Endodermal cell (in vitro differentiated cells): ENCODE measurements at regions not wholly inside any gene's neighbourhood (a gene's known extent, or its start where the extent isn't known, plus 50 kb on each side); places are given as distances from the start of the nearest gene placed in this dataset.
"Not testable (repeated sequence)": the region's sequence is repeated elsewhere in the genome, so short reads cannot be mapped to it uniquely, and the experiment has no call there.

Source experiments
- DNase-seq: peaks from one replicate; pipeline ENCODE4 v3.0.0-alpha.2; 2017
- H3K27ac ChIP-seq: 2 replicates; pipeline ENCODE4 v1.5.1; 2013; ENCODE audit warnings: mild to moderate bottlenecking, low read depth, low read length, moderate library complexity
- H3K27me3 ChIP-seq: 2 replicates; pipeline ENCODE4 v1.6.1; 2013; ENCODE audit warnings: mild to moderate bottlenecking, low read length, moderate library complexity; ENCODE audit not compliant: insufficient read depth, control insufficient read depth, poor library complexity, severe bottlenecking
- H3K36me3 ChIP-seq: 2 replicates; pipeline ENCODE4 v1.7.0; 2013; ENCODE audit warnings: mild to moderate bottlenecking, low read length, moderate library complexity; ENCODE audit not compliant: control insufficient read depth, insufficient read depth
- H3K4me1 ChIP-seq: one replicate; pipeline ENCODE4 v1.7.0; 2013; ENCODE audit warnings: low read length; ENCODE audit not compliant: control insufficient read depth, insufficient read depth
- H3K4me3 ChIP-seq: 2 replicates; pipeline ENCODE4 v1.5.1; 2013; ENCODE audit warnings: mild to moderate bottlenecking, low read length, moderate library complexity
- H3K9ac ChIP-seq: 2 replicates; pipeline ENCODE4 v1.6.1; 2013; ENCODE audit warnings: mild to moderate bottlenecking, low read length, moderate library complexity; ENCODE audit not compliant: poor library complexity, severe bottlenecking; ENCODE audit errors: extremely low read depth
- H3K9me3 ChIP-seq: 2 replicates; pipeline ENCODE4 v1.6.1; 2013; ENCODE audit warnings: mild to moderate bottlenecking, low read length, moderate library complexity; ENCODE audit not compliant: control insufficient read depth
- H3K27ac Mint-ChIP-seq: 2 replicates; pipeline ENCODE4 v1.8.0; 2020; ENCODE audit warnings: mixed read lengths
- H3K27me3 Mint-ChIP-seq: 2 replicates; pipeline ENCODE4 v1.8.0; 2021; ENCODE audit warnings: mild to moderate bottlenecking, mixed read lengths; ENCODE audit not compliant: insufficient read depth
- H3K36me3 Mint-ChIP-seq: 2 replicates; pipeline ENCODE4 v1.8.0; 2020; ENCODE audit warnings: low read depth, mixed read lengths
- H3K4me1 Mint-ChIP-seq: 2 replicates; pipeline ENCODE4 v1.8.0; 2020; ENCODE audit warnings: mixed read lengths
- H3K4me3 Mint-ChIP-seq: 2 replicates; pipeline ENCODE4 v1.8.0; 2020; ENCODE audit warnings: mild to moderate bottlenecking, moderate library complexity, mixed read lengths
- H3K9me3 Mint-ChIP-seq: 2 replicates; pipeline ENCODE4 v1.8.0; 2020; ENCODE audit warnings: mild to moderate bottlenecking, mixed read lengths
- WGBS, 2 experiments: methylation state at CpG; one replicate each; pipeline versions ENCODE4 v1.1.5 to v1.1.7; 2013; ENCODE audit warnings: missing lambda C conversion rate in 2 of 2, mixed read lengths in 1 of 2; ENCODE audit not compliant: insufficient coverage in 1 of 2, insufficient read length in 1 of 2; 5-methylcytosine and 5-hydroxymethylcytosine counted together
- TF ChIP-seq, protein P1 (sequence below): fragments of 200-600 bp; sonication (generic); conservative IDR thresholded peaks from 2 replicates; pipeline ENCODE4 v1.5.0; 2021; ENCODE audit warnings: antibody characterized with exemption, mild to moderate bottlenecking

DNA sequence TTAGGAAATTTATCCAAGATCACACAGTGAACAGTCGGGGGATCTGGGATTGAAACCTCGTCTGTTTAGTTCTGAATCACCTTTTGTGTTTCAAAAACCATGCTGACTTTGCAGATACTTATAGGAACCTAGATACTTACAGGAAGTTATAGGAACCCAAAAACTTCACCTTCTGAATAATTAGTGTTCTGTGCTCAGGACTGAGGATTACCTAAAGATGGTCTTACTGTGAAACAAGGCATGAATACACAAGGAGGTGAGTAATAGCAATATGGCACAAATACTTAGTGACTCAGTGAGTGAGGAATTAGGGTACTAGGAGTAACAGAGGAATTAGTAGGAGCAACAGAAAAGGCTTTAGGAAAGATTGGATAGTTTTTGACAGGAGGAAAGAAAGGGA, 145.5 kb downstream of the LRATD1 start:
- no peaks in the 10 kb centered on the region for H3K27me3 ChIP-seq
- H3K36me3 ChIP-seq: no peaks in the 10 kb centered on the region
- no peaks in the 10 kb centered on the region for H3K4me1 ChIP-seq
- Mint-ChIP-seq H3K4me1 (no peaks in the 10 kb centered on the region), H3K27ac (no peak overlapping the region), H3K36me3 (no peaks in the 10 kb centered on the region), H3K4me3 (no peak overlapping the region), H3K9me3 (peaks cover 6% of the 10 kb centered on the region), H3K27me3 (no peaks in the 10 kb centered on the region)
- H3K9me3 ChIP-seq: no peaks in the 10 kb centered on the region
- H3K9ac ChIP-seq: no peak overlapping the region
- H3K4me3 ChIP-seq: no peak overlapping the region
- TF ChIP-seq, protein P1, sequence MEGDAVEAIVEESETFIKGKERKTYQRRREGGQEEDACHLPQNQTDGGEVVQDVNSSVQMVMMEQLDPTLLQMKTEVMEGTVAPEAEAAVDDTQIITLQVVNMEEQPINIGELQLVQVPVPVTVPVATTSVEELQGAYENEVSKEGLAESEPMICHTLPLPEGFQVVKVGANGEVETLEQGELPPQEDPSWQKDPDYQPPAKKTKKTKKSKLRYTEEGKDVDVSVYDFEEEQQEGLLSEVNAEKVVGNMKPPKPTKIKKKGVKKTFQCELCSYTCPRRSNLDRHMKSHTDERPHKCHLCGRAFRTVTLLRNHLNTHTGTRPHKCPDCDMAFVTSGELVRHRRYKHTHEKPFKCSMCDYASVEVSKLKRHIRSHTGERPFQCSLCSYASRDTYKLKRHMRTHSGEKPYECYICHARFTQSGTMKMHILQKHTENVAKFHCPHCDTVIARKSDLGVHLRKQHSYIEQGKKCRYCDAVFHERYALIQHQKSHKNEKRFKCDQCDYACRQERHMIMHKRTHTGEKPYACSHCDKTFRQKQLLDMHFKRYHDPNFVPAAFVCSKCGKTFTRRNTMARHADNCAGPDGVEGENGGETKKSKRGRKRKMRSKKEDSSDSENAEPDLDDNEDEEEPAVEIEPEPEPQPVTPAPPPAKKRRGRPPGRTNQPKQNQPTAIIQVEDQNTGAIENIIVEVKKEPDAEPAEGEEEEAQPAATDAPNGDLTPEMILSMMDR: no peak
- WGBS, 2 experiments: 88% methylated on average over 2 of the region's 2 CpGs; no CpG with 5 or more reads in 1 of the 2 experiments
- H3K27ac ChIP-seq: no peak overlapping the region
- DNase-seq: no peak

- Histone ChIP-seq H3K4me1 (no peaks in the 10 kb centered on the region), H3K36me3 (no peaks in the 10 kb centered on the region), H3K27ac (no peak overlapping the region), H3K9me3 (no peaks in the 10 kb centered on the region), H3K27me3 (no peaks in the 10 kb centered on the region), H3K9ac (no peak overlapping the region), H3K4me3 (no peak overlapping the region)
- H3K27ac Mint-ChIP-seq: no peak overlapping the region
- H3K4me1 Mint-ChIP-seq: no peaks in the 10 kb centered on the region
- no peaks in the 10 kb centered on the region for H3K27me3 Mint-ChIP-seq
- DNase-seq: no peak
- no peak overlapping the region for H3K4me3 Mint-ChIP-seq
- H3K9me3 Mint-ChIP-seq: peaks cover 6% of the 10 kb centered on the region
- no peaks in the 10 kb centered on the region for H3K36me3 Mint-ChIP-seq
- WGBS, 2 experiments: 83 to 100% methylated on average over 1 to 4 of the region's 4 CpGs
- TF ChIP-seq, protein P1: no peak
Observed at GRCh38 chr2:14779252-14779651, 146.7 kb downstream of the LRATD1 start.

- no peaks in the 10 kb centered on the region for H3K4me1 Mint-ChIP-seq
- no peak overlapping the region for H3K4me3 Mint-ChIP-seq
- H3K9ac ChIP-seq: no peak overlapping the region
- H3K27ac ChIP-seq: no peak overlapping the region
- H3K27ac Mint-ChIP-seq: no peak overlapping the region
- H3K36me3 ChIP-seq: no peaks in the 10 kb centered on the region
- H3K4me1 ChIP-seq: no peaks in the 10 kb centered on the region
- no peaks in the 10 kb centered on the region for H3K27me3 Mint-ChIP-seq
- H3K9me3 Mint-ChIP-seq: peaks cover 6% of the 10 kb centered on the region
- H3K9me3 ChIP-seq: no peaks in the 10 kb centered on the region
- DNase-seq: no peak
- H3K36me3 Mint-ChIP-seq: no peaks in the 10 kb centered on the region
- H3K27me3 ChIP-seq: no peaks in the 10 kb centered on the region
- WGBS, 2 experiments: 89 to 95% methylated on average over 4 of the region's 4 CpGs
- no peak overlapping the region for H3K4me3 ChIP-seq
- TF ChIP-seq, protein P1: no peak
Observed at GRCh38 chr2:14781142-14781541, 148.6 kb downstream of the LRATD1 start.

- not testable (repeated sequence) for H3K4me3 Mint-ChIP-seq, DNase-seq, H3K27me3 Mint-ChIP-seq, H3K27ac Mint-ChIP-seq, H3K36me3 ChIP-seq, H3K4me1 Mint-ChIP-seq, H3K27me3 ChIP-seq, H3K4me3 ChIP-seq, H3K9ac ChIP-seq, H3K36me3 Mint-ChIP-seq, H3K27ac ChIP-seq, H3K4me1 ChIP-seq
- H3K9me3 Mint-ChIP-seq: peaks cover 27% of the 10 kb centered on the region
- 83 to 85% methylated on average over 3 to 9 of the region's 9 CpGs for WGBS, 2 experiments
- peaks cover 11% of the 10 kb centered on the region for H3K9me3 ChIP-seq
Observed at GRCh38 chr2:14788814-14789213, 156.3 kb downstream of the LRATD1 start.
